IMR-90 (cell line): ENCODE measurements at regions not wholly inside any gene's neighbourhood (a gene's known extent, or its start where the extent isn't known, plus 50 kb on each side); places are given as distances from the start of the nearest gene placed in this dataset.

Experiments
- ATAC-seq: fragments of 200-7000 bp; cut with Tn5 transposase; 2 replicates; pipeline ENCODE4 v1.9.1; 2020; ENCODE audit warnings: low read depth, mild to moderate bottlenecking, moderate library complexity
- BruUV-seq: library from RNA; stranded (reverse); fragments of 400-500 nt; replicated peaks from 2 replicates; lab custom pipeline; 2021; lab: Mats Ljungman, UMichigan
- CTCF ChIA-PET: fragments of 300-600 bp; formaldehyde crosslinking; extraction: SDS; loops from one replicate; lab custom pipeline; 2021; ENCODE audit warnings: antibody characterized with exemption; lab: Yijun Ruan, JAX
- POLR2A ChIA-PET: fragments of 300-600 bp; sonication (Branson Sonifier 250); formaldehyde crosslinking; loops from one replicate; lab custom pipeline; 2022; ENCODE audit warnings: antibody characterized with exemption; ENCODE audit not compliant: unreplicated experiment; lab: Charles Lee
- DNase-seq: peaks from one replicate; pipeline ENCODE4 v3.0.0; 2013
- H2AFZ ChIP-seq: replicated peaks from 2 replicates; pipeline ENCODE3; 2013; ENCODE audit warnings: low read length, mild to moderate bottlenecking; ENCODE audit not compliant: poor library complexity
- H2AK5ac ChIP-seq: 2 replicates; pipeline ENCODE4 v1.6.1; 2013; ENCODE audit warnings: low read depth, low read length, inconsistent platforms
- H2AK9ac ChIP-seq: replicated peaks from 2 replicates; pipeline ENCODE3; 2013; ENCODE audit warnings: mild to moderate bottlenecking, low read depth, low read length, moderate library complexity; ENCODE audit not compliant: poor library complexity
- H2BK120ac ChIP-seq: 2 replicates; pipeline ENCODE4 v1.6.1; 2013; ENCODE audit warnings: low read depth, low read length, inconsistent platforms
- H2BK15ac ChIP-seq: 3 replicates; pipeline ENCODE4 v1.6.1; 2013; ENCODE audit warnings: low read depth, low read length, inconsistent platforms
- H2BK20ac ChIP-seq: 2 replicates; pipeline ENCODE4 v1.6.1; 2013; ENCODE audit warnings: low read depth, mild to moderate bottlenecking, inconsistent platforms, low read length, moderate library complexity
- H2BK5ac ChIP-seq: 2 replicates; pipeline ENCODE4 v1.6.1; 2013; ENCODE audit warnings: mild to moderate bottlenecking, low read depth, low read length, inconsistent platforms; ENCODE audit not compliant: poor library complexity, severe bottlenecking
- H3K14ac ChIP-seq: replicated peaks from 2 replicates; pipeline ENCODE4 v1.6.1; 2013; ENCODE audit warnings: low read depth, low read length, inconsistent platforms
- H3K18ac ChIP-seq: 2 replicates; pipeline ENCODE4 v1.6.1; 2013; ENCODE audit warnings: low read depth, low read length, control low read depth
- H3K23ac ChIP-seq: 2 replicates; pipeline ENCODE4 v1.6.1; 2013; ENCODE audit warnings: low read depth, low read length, inconsistent platforms
- H3K27ac ChIP-seq: 2 replicates; pipeline ENCODE4 v1.5.1; 2013; ENCODE audit warnings: mild to moderate bottlenecking, control low read depth, low read length; ENCODE audit not compliant: insufficient read depth
- H3K27me3 ChIP-seq: 2 replicates; pipeline ENCODE4 v1.6.1; 2013; ENCODE audit warnings: low read length; ENCODE audit not compliant: control insufficient read depth, insufficient read depth
- H3K36me3 ChIP-seq: 2 replicates; pipeline ENCODE4 v1.6.1; 2013; ENCODE audit warnings: low read length, mixed read lengths; ENCODE audit not compliant: control insufficient read depth, insufficient read depth
- H3K4ac ChIP-seq: 2 replicates; pipeline ENCODE4 v1.6.1; 2013; ENCODE audit warnings: low read depth, low read length, inconsistent platforms
- H3K4me1 ChIP-seq: 2 replicates; pipeline ENCODE4 v1.6.1; 2013; ENCODE audit warnings: low read length, mixed read lengths; ENCODE audit not compliant: control insufficient read depth, insufficient read depth
- H3K4me2 ChIP-seq: 2 replicates; pipeline ENCODE4 v1.6.1; 2013; ENCODE audit warnings: low read depth, mild to moderate bottlenecking, control low read depth, low read length, moderate library complexity
- H3K4me3 ChIP-seq: 2 replicates; pipeline ENCODE4 v1.5.1; 2013; ENCODE audit warnings: low read depth, mild to moderate bottlenecking, control low read depth, low read length, moderate library complexity; ENCODE audit not compliant: insufficient read depth
- H3K56ac ChIP-seq: 2 replicates; pipeline ENCODE4 v1.6.1; 2013; ENCODE audit warnings: low read length, inconsistent platforms; ENCODE audit not compliant: insufficient read depth; ENCODE audit errors: extremely low read depth
- H3K79me1 ChIP-seq, 2 experiments: 2 replicates each; pipeline ENCODE4 v1.6.1; 2013; ENCODE audit warnings: low read length in 2 of 2, inconsistent platforms in 1 of 2, low read depth in 1 of 2
- H3K9ac ChIP-seq: 2 replicates; pipeline ENCODE4 v1.6.1; 2013; ENCODE audit warnings: low read depth, low read length, control low read depth
- H3K9me1 ChIP-seq: 2 replicates; pipeline ENCODE4 v1.6.1; 2013; ENCODE audit warnings: low read length, inconsistent platforms; ENCODE audit not compliant: insufficient read depth
- H3K9me3 ChIP-seq: 2 replicates; pipeline ENCODE4 v1.6.1; 2013; ENCODE audit warnings: low read length; ENCODE audit not compliant: control insufficient read depth, insufficient read depth
- H4K20me1 ChIP-seq: 2 replicates; pipeline ENCODE4 v1.6.1; 2013; ENCODE audit warnings: low read length, inconsistent platforms; ENCODE audit not compliant: insufficient read depth
- H4K5ac ChIP-seq: 2 replicates; pipeline ENCODE4 v1.6.1; 2013; ENCODE audit warnings: mild to moderate bottlenecking, low read depth, low read length, control low read depth
- H4K8ac ChIP-seq, 2 experiments: 2 replicates each; pipeline ENCODE4 v1.6.1; 2013; ENCODE audit warnings: low read depth in 2 of 2, low read length in 2 of 2, control low read depth in 1 of 2, inconsistent platforms in 1 of 2
- H4K91ac ChIP-seq: 2 replicates; pipeline ENCODE4 v1.6.1; 2013; ENCODE audit warnings: low read depth, low read length, inconsistent platforms; ENCODE audit not compliant: insufficient read depth
- FOS ChIP-seq: fragments of 150-350 bp; IDR thresholded peaks from 2 replicates; pipeline ENCODE4 v1.6.1; 2016; ENCODE audit warnings: low read depth, low read length
- whole genome bisulfite sequencing, 2 experiments: methylation state at CpG; one replicate each; pipeline versions ENCODE4 v1.1.5 to v1.1.7; 2013; ENCODE audit warnings: missing lambda C conversion rate in 2 of 2; ENCODE audit not compliant: insufficient read length in 1 of 2; ENCODE audit errors: extremely low coverage in 2 of 2; 5-methylcytosine and 5-hydroxymethylcytosine counted together
- dilution Hi-C: fragments of 300-500 bp; cut with HindIII; formaldehyde crosslinking; loops from one replicate; pipeline ENCODE4 v1.14.3; 2018; ENCODE audit warnings: low sequenced_read_pairs; ENCODE audit not compliant: unreplicated experiment
- in situ Hi-C: fragments of 300-500 bp; cut with MboI; formaldehyde crosslinking; loops from 3 replicates; pipeline ENCODE4 v1.14.3; 2019; ENCODE audit warnings: low sequenced_read_pairs, inconsistent platforms, mixed read lengths
- intact Hi-C: fragments of 100-400 bp; cut with micrococcal nuclease; formaldehyde crosslinking; loops from 2 replicates; pipeline ENCODE4 v1.10.0; 2022

DNA sequence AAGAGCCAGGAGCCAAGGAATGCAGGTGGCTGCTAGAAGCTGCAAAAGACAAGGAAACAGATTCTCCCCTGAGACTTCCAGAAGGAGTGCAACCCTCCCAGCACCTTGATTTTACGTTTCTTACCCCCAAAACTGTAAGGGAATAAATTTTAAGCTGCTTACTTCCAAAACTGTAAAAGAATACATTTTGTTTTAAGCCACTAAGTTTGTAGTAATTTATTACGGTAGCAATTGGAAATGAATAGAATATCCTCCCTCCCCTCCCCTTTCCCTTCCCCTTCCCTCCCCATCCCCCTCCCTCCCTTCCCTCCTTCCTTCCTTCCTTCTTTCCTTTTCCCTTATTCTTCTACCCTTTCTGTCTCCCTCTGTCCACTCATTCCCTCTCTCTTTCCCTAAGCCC lies 203.7 kb upstream of the CFAP20DC start:
- no peak overlapping the region for H3K27ac ChIP-seq
- H3K18ac ChIP-seq, result no peak overlapping the region
- no peak overlapping the region for H2BK120ac ChIP-seq
- no TSS peak for BruUV-seq
- no peak overlapping the region for H3K23ac ChIP-seq
- H4K8ac ChIP-seq, result no peak overlapping the region
- no peak overlapping the region for H2BK5ac ChIP-seq
- no peak overlapping the region for H3K9ac ChIP-seq
- no peaks in the 10 kb centered on the region for H3K79me1 ChIP-seq
- DNase-seq (no peak), ATAC-seq (no peak)
- no peak overlapping the region for H3K4me2 ChIP-seq
- no peak overlapping the region for H2AK5ac ChIP-seq
- H3K4me3 ChIP-seq, result no peak overlapping the region
- H2BK20ac ChIP-seq, result no peak overlapping the region
- H3K9me1 ChIP-seq, result no peaks in the 10 kb centered on the region
- no CpG with 5 or more reads among the region's 2 CpGs for WGBS, 2 experiments
- H3K14ac ChIP-seq, result no peak overlapping the region
- dilution Hi-C loops (no loop called here), intact Hi-C loops (no loop called here), in situ Hi-C loops (no loop called here)
- no peak overlapping the region for H2AK9ac ChIP-seq
- no peak for TF ChIP-seq FOS
- no peaks in the 10 kb centered on the region for H3K9me3 ChIP-seq
- no peaks in the 10 kb centered on the region for H4K20me1 ChIP-seq
- ChIA-PET CTCF (no interaction called here), POLR2A (no interaction called here)
- H3K4me1 ChIP-seq, result peaks cover 2% of the 10 kb centered on the region; the same call in 1 of the 2 replicates
- no peak overlapping the region for H4K91ac ChIP-seq
- no peak overlapping the region for H2AFZ ChIP-seq
- H3K27me3 ChIP-seq, result peaks cover 2% of the 10 kb centered on the region; the same call in 1 of the 2 replicates
- no peak overlapping the region for H2BK15ac ChIP-seq
- no peak overlapping the region; the same call in 1 of the 2 replicates for H3K4ac ChIP-seq
- no peak overlapping the region for H4K5ac ChIP-seq
- H3K56ac ChIP-seq, result no peak overlapping the region
- no peaks in the 10 kb centered on the region for H3K36me3 ChIP-seq
